ENCODE measurements at regions not wholly inside any gene's neighbourhood (a gene's known extent, or its start where the extent isn't known, plus 50 kb on each side); places are given as distances from the start of the nearest gene placed in this dataset.

GRCh38 chr13:44107357-44108121 lies 227.8 kb downstream of the LACC1 start (continued):
- no peak for TF ChIP-seq CHD7 (IDR thresholded peaks at IDR 0.05; ENCODE audit: insufficient replicate concordance, low read length)
- no peak for TF ChIP-seq MAX (IDR thresholded peaks at IDR 0.05)
- TF ChIP-seq CTCF (IDR thresholded peaks at IDR 0.05; ENCODE audit: control extremely low read depth in 1 of 3, insufficient read depth in 1 of 3, low read depth in 1 of 3, low read length in 3 of 3), result no peak
- no peak for TF ChIP-seq ASH2L (IDR thresholded peaks at IDR 0.05; ENCODE audit: low read length)
- no peak for TF ChIP-seq PHF8 (conservative IDR thresholded peaks at IDR 0.05; ENCODE audit: low read depth, low read length)
- TF ChIP-seq RBBP5 (IDR thresholded peaks at IDR 0.05; ENCODE audit: borderline replicate concordance, low read depth, low read length), result no peak
- TF ChIP-seq BACH1 (IDR thresholded peaks at IDR 0.05; ENCODE audit: low read length), result no peak
- TF ChIP-seq POLR2AphosphoS5 (IDR thresholded peaks at IDR 0.05; ENCODE audit: low read depth, low read length), result no peak
